Activated CD8-positive, alpha-beta T cell treated with anti-CD3 and anti-CD28 coated beads for 36 hours (primary cell): ENCODE measurements at regions not wholly inside any gene's neighbourhood (a gene's known extent, or its start where the extent isn't known, plus 50 kb on each side); places are given as distances from the start of the nearest gene placed in this dataset.
A peak's percentile ranks its signal among the peaks of the same experiment; 100 is the strongest.

Experiments
- ATAC-seq: fragments of 200-7000 bp; cut with Tn5 transposase; one replicate; pipeline ENCODE4 v1.10.0; 2021; ENCODE audit warnings: mild to moderate bottlenecking, moderate library complexity
- CTCF ChIA-PET: fragments of 350-600 bp; sonication (Branson Sonifier 250); formaldehyde crosslinking; loops from one replicate; lab custom pipeline; 2021; ENCODE audit warnings: antibody characterized with exemption; lab: Charles Lee
- POLR2A ChIA-PET: fragments of 350-600 bp; sonication (Branson Sonifier 250); formaldehyde crosslinking; loops from one replicate; lab custom pipeline; 2021; ENCODE audit warnings: antibody characterized with exemption; lab: Charles Lee
- DNase-seq: peaks from one replicate; pipeline ENCODE4 v3.0.0-alpha.2; 2020
- H3K27ac Mint-ChIP-seq: one replicate; pipeline ENCODE4 v1.8.0; 2021; ENCODE audit warnings: mild to moderate bottlenecking, mixed read lengths
- H3K27me3 Mint-ChIP-seq: one replicate; pipeline ENCODE4 v1.8.0; 2021; ENCODE audit warnings: mixed read lengths
- H3K36me3 Mint-ChIP-seq: one replicate; pipeline ENCODE4 v1.8.0; 2021; ENCODE audit warnings: low read depth, mixed read lengths
- H3K4me1 Mint-ChIP-seq: one replicate; pipeline ENCODE4 v1.8.0; 2021; ENCODE audit warnings: low read depth, mixed read lengths
- H3K4me3 Mint-ChIP-seq: one replicate; pipeline ENCODE4 v1.8.0; 2021; ENCODE audit warnings: mild to moderate bottlenecking, moderate library complexity, mixed read lengths
- H3K9me3 Mint-ChIP-seq: one replicate; pipeline ENCODE4 v1.8.0; 2021; ENCODE audit warnings: mixed read lengths
- intact Hi-C: fragments of 100-400 bp; cut with micrococcal nuclease; formaldehyde crosslinking; loops from one replicate; pipeline ENCODE4 v1.10.0; 2022
- TF ChIP-seq, protein P1 (sequence below): fragments of 200-600 bp; IDR thresholded peaks from one replicate; pipeline ENCODE4 v1.8.0; 2022; ENCODE audit warnings: antibody characterized with exemption, mild to moderate bottlenecking

GRCh38 chr21:31446226-31446855 lies 102.3 kb upstream of the TIAM1 start:
- ChIA-PET CTCF (interaction anchor here (0.7 to 1.2 kb wide), 4 partner anchors 9 to 134 kb away, joined by 3 to 5 read pairs (median 4); no protein-coding TSS in a partner anchor), POLR2A (interaction anchor here (0.6 to 1.9 kb wide), 3 partner anchors 10 to 57 kb away, joined by 3 to 6 read pairs (median 3); no protein-coding TSS in a partner anchor)
- Mint-ChIP-seq H3K4me3 (no peak overlapping the region), H3K4me1 (peaks cover 41% of the 10 kb centered on the region), H3K27me3 (no peaks in the 10 kb centered on the region), H3K27ac (peak overlapping the region; percentile 75), H3K9me3 (peaks cover 9% of the 10 kb centered on the region), H3K36me3 (peaks cover 5% of the 10 kb centered on the region)
- peak; percentile 86 for ATAC-seq
- peak; percentile 65 for DNase-seq
- intact Hi-C loops = no loop called here
- TF ChIP-seq, protein P1, sequence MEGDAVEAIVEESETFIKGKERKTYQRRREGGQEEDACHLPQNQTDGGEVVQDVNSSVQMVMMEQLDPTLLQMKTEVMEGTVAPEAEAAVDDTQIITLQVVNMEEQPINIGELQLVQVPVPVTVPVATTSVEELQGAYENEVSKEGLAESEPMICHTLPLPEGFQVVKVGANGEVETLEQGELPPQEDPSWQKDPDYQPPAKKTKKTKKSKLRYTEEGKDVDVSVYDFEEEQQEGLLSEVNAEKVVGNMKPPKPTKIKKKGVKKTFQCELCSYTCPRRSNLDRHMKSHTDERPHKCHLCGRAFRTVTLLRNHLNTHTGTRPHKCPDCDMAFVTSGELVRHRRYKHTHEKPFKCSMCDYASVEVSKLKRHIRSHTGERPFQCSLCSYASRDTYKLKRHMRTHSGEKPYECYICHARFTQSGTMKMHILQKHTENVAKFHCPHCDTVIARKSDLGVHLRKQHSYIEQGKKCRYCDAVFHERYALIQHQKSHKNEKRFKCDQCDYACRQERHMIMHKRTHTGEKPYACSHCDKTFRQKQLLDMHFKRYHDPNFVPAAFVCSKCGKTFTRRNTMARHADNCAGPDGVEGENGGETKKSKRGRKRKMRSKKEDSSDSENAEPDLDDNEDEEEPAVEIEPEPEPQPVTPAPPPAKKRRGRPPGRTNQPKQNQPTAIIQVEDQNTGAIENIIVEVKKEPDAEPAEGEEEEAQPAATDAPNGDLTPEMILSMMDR = no peak

- H3K27me3 Mint-ChIP-seq = no peaks in the 10 kb centered on the region
- peaks cover 18% of the 10 kb centered on the region for H3K9me3 Mint-ChIP-seq
- peaks cover 11% of the 10 kb centered on the region for H3K36me3 Mint-ChIP-seq
- ChIA-PET CTCF (no interaction called here), POLR2A (no interaction called here)
- no peak overlapping the region for H3K4me3 Mint-ChIP-seq
- intact Hi-C loops = no loop called here
- ATAC-seq = peak; percentile 23
- TF ChIP-seq, protein P1 = no peak
- H3K4me1 Mint-ChIP-seq = peaks cover 41% of the 10 kb centered on the region
- no peak for DNase-seq
- no peak overlapping the region for H3K27ac Mint-ChIP-seq
These were observed 101.1 kb upstream of the TIAM1 start for GRCh38 chr21:31445137-31445536.

- no peak overlapping the region for H3K27ac Mint-ChIP-seq
- no peak for ATAC-seq
These were observed 99.9 kb upstream of the TIAM1 start for GRCh38 chr21:31443736-31444521.

DNA sequence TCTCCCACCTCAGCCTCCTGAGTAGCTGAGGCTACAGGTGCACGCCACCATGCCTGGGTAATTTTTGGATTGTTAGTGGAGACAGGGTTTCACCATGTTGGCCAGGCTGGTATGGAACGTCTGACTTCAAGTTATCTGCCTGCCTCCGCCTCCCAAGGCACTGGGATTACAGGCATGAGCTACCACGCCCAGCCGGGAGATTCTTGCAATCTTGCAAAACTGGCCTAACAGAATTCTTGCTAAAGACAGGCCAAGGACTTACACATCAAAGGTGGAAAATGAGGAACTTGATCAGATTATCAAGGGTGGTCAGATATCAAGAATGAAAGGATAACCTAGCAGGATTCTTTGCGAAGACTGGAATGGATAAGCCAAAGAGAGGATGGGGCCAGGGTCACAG lies 98.3 kb upstream of the TIAM1 start:
- Mint-ChIP-seq H3K36me3 (peaks cover 11% of the 10 kb centered on the region), H3K9me3 (peaks cover 21% of the 10 kb centered on the region), H3K4me1 (peaks cover 34% of the 10 kb centered on the region), H3K27me3 (no peaks in the 10 kb centered on the region), H3K4me3 (no peak overlapping the region), H3K27ac (no peak overlapping the region)
- ChIA-PET CTCF (no interaction called here), POLR2A (no interaction called here)
- ATAC-seq = no peak
- DNase-seq = no peak
- intact Hi-C loops = no loop called here
- TF ChIP-seq, protein P1 = no peak

More at GRCh38 chr21:31443736-31444521, 99.9 kb upstream of the TIAM1 start:
- Mint-ChIP-seq H3K36me3 (peaks cover 11% of the 10 kb centered on the region), H3K4me3 (no peak overlapping the region), H3K4me1 (peaks cover 41% of the 10 kb centered on the region), H3K27me3 (no peaks in the 10 kb centered on the region), H3K9me3 (peaks cover 21% of the 10 kb centered on the region)
- CTCF ChIA-PET = interaction anchor here (0.9 to 1.6 kb wide), 6 partner anchors 9 to 137 kb away, joined by 3 to 7 read pairs (median 3); no protein-coding TSS in a partner anchor
- TF ChIP-seq, protein P1 = no peak
- DNase-seq = peak; percentile 41
- intact Hi-C loops = no loop called here
- POLR2A ChIA-PET = interaction anchor here (0.5 kb wide), 1 partner anchor 141 kb away, joined by 3 read pairs; no protein-coding TSS in a partner anchor
